ENCODE measurements at regions not wholly inside any gene's neighbourhood (a gene's known extent, or its start where the extent isn't known, plus 50 kb on each side); places are given as distances from the start of the nearest gene placed in this dataset.

DNA sequence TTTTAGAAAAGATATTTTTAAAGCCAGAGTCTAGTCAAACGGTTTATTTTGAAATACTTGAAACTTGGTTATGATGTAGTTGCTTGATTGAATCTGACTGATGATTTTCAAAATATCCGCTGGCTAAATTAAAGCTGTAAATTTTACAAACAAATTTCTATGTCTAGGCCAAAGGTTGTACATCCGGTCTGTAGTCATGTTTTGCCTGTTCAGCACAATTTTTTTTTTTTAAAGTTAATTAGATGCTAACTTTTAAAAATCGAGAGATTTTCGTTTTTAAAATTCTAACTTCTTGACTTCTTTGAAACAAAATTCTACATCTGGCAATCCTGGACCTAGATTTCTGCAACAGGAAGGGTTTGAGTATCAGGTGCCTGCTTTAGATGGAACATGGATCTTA lies 412.4 kb downstream of the TXNL1 start:
- Histone ChIP-seq H3K4me2 (ENCODE audit: low read depth, low read length, poor library complexity, severe bottlenecking) (no peak overlapping the region), H3K79me2 (ENCODE audit: insufficient read depth, low read length) (no peaks in the 10 kb centered on the region), H3K36me3 (ENCODE audit: low read length) (no peaks in the 10 kb centered on the region), H3K27me3 (ENCODE audit: low read length) (no peaks in the 10 kb centered on the region), H4K20me1 (ENCODE audit: low read depth, low read length) (no peaks in the 10 kb centered on the region), H2AFZ (ENCODE audit: low read depth, low read length, severe bottlenecking) (no peak overlapping the region), H3K9me3 (ENCODE audit: insufficient read depth, low read length) (no peaks in the 10 kb centered on the region), H3K27ac (ENCODE audit: low read depth, low read length) (no peak overlapping the region), H3K9ac (ENCODE audit: low read length) (no peak overlapping the region), H3F3A (ENCODE audit: insufficient read depth) (no peaks in the 10 kb centered on the region), H3K9me2 (replicated peaks; ENCODE audit: insufficient read depth, low read length) (0 out of 2 replicates have a peak, but pooled peaks cover 5% of the 10 kb centered on the region), H3K4me3 (ENCODE audit: insufficient read depth, low read length, poor library complexity, severe bottlenecking) (no peak overlapping the region)
- TF ChIP-seq CTCF (IDR thresholded peaks at IDR 0.05; ENCODE audit: insufficient read depth, low read length, poor library complexity, severe bottlenecking) (no peak), EZH2phosphoT487 (conservative IDR thresholded peaks at IDR 0.05; ENCODE audit: low read length) (no peak)

- no peaks in the 10 kb centered on the region for H3K36me3 ChIP-seq (ENCODE audit: low read length)
- TF ChIP-seq CTCF (IDR thresholded peaks at IDR 0.05; ENCODE audit: insufficient read depth, low read length, poor library complexity, severe bottlenecking) (no peak), EZH2phosphoT487 (conservative IDR thresholded peaks at IDR 0.05; ENCODE audit: low read length) (no peak)
- H3K4me3 ChIP-seq (ENCODE audit: insufficient read depth, low read length, poor library complexity, severe bottlenecking) = no peak overlapping the region
- no peaks in the 10 kb centered on the region for H3K27me3 ChIP-seq (ENCODE audit: low read length)
- H3K4me2 ChIP-seq (ENCODE audit: low read depth, low read length, poor library complexity, severe bottlenecking) = no peak overlapping the region
- no peak overlapping the region for H3K9ac ChIP-seq (ENCODE audit: low read length)
- no peaks in the 10 kb centered on the region for H4K20me1 ChIP-seq (ENCODE audit: low read depth, low read length)
- H3K9me3 ChIP-seq (ENCODE audit: insufficient read depth, low read length) = no peaks in the 10 kb centered on the region
- no peaks in the 10 kb centered on the region for H3K79me2 ChIP-seq (ENCODE audit: insufficient read depth, low read length)
- 0 out of 2 replicates have a peak, but pooled peaks cover 5% of the 10 kb centered on the region for H3K9me2 ChIP-seq (replicated peaks; ENCODE audit: insufficient read depth, low read length)
- H2AFZ ChIP-seq (ENCODE audit: low read depth, low read length, severe bottlenecking) = no peak overlapping the region
- no peak overlapping the region for H3K27ac ChIP-seq (ENCODE audit: low read depth, low read length)
- H3F3A ChIP-seq (ENCODE audit: insufficient read depth) = no peaks in the 10 kb centered on the region
Measured at GRCh38 chr18:56224669-56225561, 413.5 kb downstream of the TXNL1 start.

DNA sequence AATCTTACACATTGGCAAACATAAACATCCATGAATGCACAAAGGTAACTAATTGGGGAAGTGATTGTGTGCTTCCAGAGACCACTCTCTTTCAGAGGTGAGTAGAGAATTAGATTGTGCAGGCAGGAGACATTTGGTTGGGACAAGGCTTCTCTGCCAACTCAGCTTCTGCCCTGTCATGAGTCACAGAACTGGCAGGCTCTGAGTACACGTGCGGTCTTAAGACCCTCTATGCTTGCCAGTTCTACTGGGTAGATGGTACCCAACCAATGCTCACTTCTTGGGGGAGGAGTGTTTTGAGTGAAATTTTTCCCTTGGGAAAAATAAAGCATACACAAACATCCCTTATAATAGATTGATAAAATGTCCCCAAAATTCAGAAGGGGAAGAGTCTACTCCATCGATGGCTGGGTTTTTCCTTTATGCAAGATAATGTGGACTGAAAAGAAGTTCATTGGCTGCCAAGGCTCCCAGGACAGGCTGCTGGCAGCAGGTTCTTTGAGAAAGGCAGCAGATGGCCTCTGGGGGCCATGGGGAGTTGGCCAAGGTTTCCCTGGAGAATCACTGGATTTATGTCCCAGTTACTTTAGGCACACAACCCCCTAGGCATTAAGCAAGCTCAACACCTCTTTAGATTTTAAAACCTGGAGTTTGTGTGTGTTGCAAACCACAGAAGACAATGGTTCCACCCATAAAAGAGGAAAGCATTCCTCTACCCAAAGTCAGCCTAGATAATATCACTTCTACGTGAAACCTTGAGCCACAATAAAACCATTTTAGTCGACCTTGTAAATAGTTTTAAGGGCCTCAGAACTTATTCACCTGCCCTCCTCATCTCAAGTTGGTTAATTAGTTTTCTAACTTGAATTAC lies 417.0 kb downstream of the TXNL1 start:
- H3K9me2 ChIP-seq (replicated peaks; ENCODE audit: insufficient read depth, low read length) = no peaks in the 10 kb centered on the region
- no peak overlapping the region for H3K4me2 ChIP-seq (ENCODE audit: low read depth, low read length, poor library complexity, severe bottlenecking)
- H2AFZ ChIP-seq (ENCODE audit: low read depth, low read length, severe bottlenecking) = no peak overlapping the region

More for the DNA sequence above, 417.0 kb downstream of the TXNL1 start:
- Histone ChIP-seq H3K4me3 (ENCODE audit: insufficient read depth, low read length, poor library complexity, severe bottlenecking) (no peak overlapping the region), H3F3A (ENCODE audit: insufficient read depth) (no peaks in the 10 kb centered on the region), H4K20me1 (ENCODE audit: low read depth, low read length) (no peaks in the 10 kb centered on the region), H3K79me2 (ENCODE audit: insufficient read depth, low read length) (no peaks in the 10 kb centered on the region), H3K9ac (ENCODE audit: low read length) (no peak overlapping the region), H3K36me3 (ENCODE audit: low read length) (no peaks in the 10 kb centered on the region), H3K9me3 (ENCODE audit: insufficient read depth, low read length) (no peaks in the 10 kb centered on the region), H3K27ac (ENCODE audit: low read depth, low read length) (no peak overlapping the region), H3K27me3 (ENCODE audit: low read length) (no peaks in the 10 kb centered on the region)
- TF ChIP-seq EZH2phosphoT487 (conservative IDR thresholded peaks at IDR 0.05; ENCODE audit: low read length) = no peak

Measured in SU-DHL-6 (cell line).